HepG2 (cell line): ENCODE measurements at regions not wholly inside any gene's neighbourhood (a gene's known extent, or its start where the extent isn't known, plus 50 kb on each side); places are given as distances from the start of the nearest gene placed in this dataset.
A peak's percentile ranks its signal among the peaks of the same experiment; 100 is the strongest.

Experiments
- CBX1 ChIP-seq: IDR thresholded peaks from one replicate; pipeline ENCODE4 v1.6.1; 2016; ENCODE audit warnings: antibody characterized with exemption, low read depth
- DZIP1 ChIP-seq: sonication (generic); formaldehyde crosslinking; IDR thresholded peaks from 2 replicates; pipeline ENCODE4 v1.5.0; 2020; ENCODE audit warnings: mild to moderate bottlenecking, missing genetic modification reagents
- HES4 ChIP-seq: sonication (generic); formaldehyde crosslinking; IDR thresholded peaks from 2 replicates; pipeline ENCODE4 v1.9.0; 2021; ENCODE audit warnings: mild to moderate bottlenecking, missing genetic modification reagents, borderline replicate concordance
- HMGXB4 ChIP-seq, 2 experiments: sonication (generic) in 1 of 2; formaldehyde crosslinking in 1 of 2; IDR thresholded peaks; 2 replicates each; pipeline versions ENCODE4 v1.4.0 to v1.6.1; 2018 to 2020; ENCODE audit warnings: missing genetic modification reagents in 2 of 2, borderline replicate concordance in 1 of 2, low read depth in 1 of 2, mild to moderate bottlenecking in 1 of 2, missing biosample characterization in 1 of 2
- IRF9 ChIP-seq: sonication (generic); formaldehyde crosslinking; IDR thresholded peaks from 2 replicates; pipeline ENCODE4 v1.8.0; 2022; ENCODE audit warnings: missing genetic modification reagents, mild to moderate bottlenecking, borderline replicate concordance
- NFRKB ChIP-seq: fragments of 450-650 bp; IDR thresholded peaks from 2 replicates; pipeline ENCODE4 v1.6.1; 2017
- PCBP1 ChIP-seq: fragments of 200-400 bp; formaldehyde crosslinking; IDR thresholded peaks from 2 replicates; pipeline ENCODE4 v1.6.1; 2017; ENCODE audit warnings: mild to moderate bottlenecking, low read depth, low read length, borderline replicate concordance
- RAD51 ChIP-seq: fragments of 450-650 bp; IDR thresholded peaks from 2 replicates; pipeline ENCODE4 v1.6.1; 2016; ENCODE audit warnings: borderline replicate concordance
- RBFOX2 ChIP-seq: fragments of 200-400 bp; formaldehyde crosslinking; IDR thresholded peaks from 2 replicates; pipeline ENCODE4 v1.6.1; 2017; ENCODE audit warnings: low read depth, mild to moderate bottlenecking, low read length
- RELA ChIP-seq: sonication (generic); formaldehyde crosslinking; IDR thresholded peaks from 2 replicates; pipeline ENCODE4 v1.4.0; 2020; ENCODE audit warnings: missing genetic modification reagents
- SRSF1 ChIP-seq: fragments of 200-400 bp; formaldehyde crosslinking; optimal IDR thresholded peaks from 2 replicates; pipeline ENCODE3; 2017; ENCODE audit warnings: mild to moderate bottlenecking, low read depth, low read length, moderate library complexity
- ZBTB2 ChIP-seq: sonication (generic); formaldehyde crosslinking; IDR thresholded peaks from 2 replicates; pipeline ENCODE4 v1.8.0; 2022; ENCODE audit warnings: low read depth, missing genetic modification reagents
- ZKSCAN8 ChIP-seq: IDR thresholded peaks from 2 replicates; pipeline ENCODE4 v1.6.1; 2016; ENCODE audit warnings: borderline replicate concordance, missing genetic modification reagents, missing compliant biosample characterization
- ZNF280B ChIP-seq: sonication (generic); formaldehyde crosslinking; IDR thresholded peaks from 2 replicates; pipeline ENCODE4 v1.5.0; 2020; ENCODE audit warnings: missing genetic modification reagents, mild to moderate bottlenecking, borderline replicate concordance
- ZNF512B ChIP-seq: sonication (generic); formaldehyde crosslinking; IDR thresholded peaks from 2 replicates; pipeline ENCODE4 v1.5.1; 2020; ENCODE audit warnings: missing genetic modification reagents, mild to moderate bottlenecking, borderline replicate concordance
- ZNF607 ChIP-seq: sonication (generic); formaldehyde crosslinking; IDR thresholded peaks from 2 replicates; pipeline ENCODE4 v1.5.1; 2020; ENCODE audit warnings: missing genetic modification reagents, mild to moderate bottlenecking, borderline replicate concordance

- TF ChIP-seq PCBP1 = no peak
- no peak for TF ChIP-seq CBX1
- TF ChIP-seq HES4 (CRISPR knock-in tag) = no peak
- TF ChIP-seq ZNF512B (CRISPR knock-in tag) = no peak
- TF ChIP-seq ZNF280B (CRISPR knock-in tag) = no peak; the same call in 1 of the 2 replicates
- TF ChIP-seq DZIP1 (CRISPR knock-in tag) = no peak
- no peak for TF ChIP-seq ZNF607 (CRISPR knock-in tag)
- no peak for TF ChIP-seq RAD51
- no peak for TF ChIP-seq NFRKB
- no peak for TF ChIP-seq IRF9
- TF ChIP-seq ZKSCAN8 (CRISPR knock-in tag) = 0 out of 2 replicates have a peak, but pooled peaks have one; percentile 31
- TF ChIP-seq RBFOX2 = no peak
- TF ChIP-seq SRSF1 = no peak
- no peak for TF ChIP-seq RELA
- no peak for TF ChIP-seq ZBTB2 (CRISPR knock-in tag)
- TF ChIP-seq HMGXB4 (CRISPR knock-in tag; IDR thresholded peaks at IDR 0.05; ENCODE audit: borderline replicate concordance in 1 of 2, low read depth in 1 of 2) = peak in 1 of 2 experiments; percentile 50; a peak in 1 of 4 replicates
These were observed 83.6 kb downstream of the SIK1 start (continued) for GRCh38 chr21:43343095-43343991.
